ENCODE measurements at regions not wholly inside any gene's neighbourhood (a gene's known extent, or its start where the extent isn't known, plus 50 kb on each side); places are given as distances from the start of the nearest gene placed in this dataset.
"Not testable (repeated sequence)": the region's sequence is repeated elsewhere in the genome, so short reads cannot be mapped to it uniquely, and the experiment has no call there.

GRCh38 chr6:30807566-30807965 is 63.2 kb upstream of the IER3 start:
- DNase-seq (ENCODE audit: low read depth in 4 of 4, low spot score in 3 of 4), result not testable (repeated sequence)

- no peak for DNase-seq (ENCODE audit: low read depth in 4 of 4, low spot score in 3 of 4)
Measured at GRCh38 chr6:30806581-30807183, 62.3 kb upstream of the IER3 start.

GRCh38 chr6:30804333-30804732 is 60.0 kb upstream of the IER3 start:
- no peak for DNase-seq (ENCODE audit: low read depth in 4 of 4, low spot score in 3 of 4)

GRCh38 chr6:30802731-30803130 is 58.4 kb upstream of the IER3 start:
- DNase-seq (ENCODE audit: low read depth in 4 of 4, low spot score in 3 of 4), result no peak

GRCh38 chr6:30801950-30802349 is 57.6 kb upstream of the IER3 start:
- DNase-seq (ENCODE audit: low read depth in 4 of 4, low spot score in 3 of 4), result no peak

GRCh38 chr6:30800871-30801270 is 56.5 kb upstream of the IER3 start:
- peak in 1 of 4 donors; percentile 52 for DNase-seq (ENCODE audit: low read depth in 4 of 4, low spot score in 3 of 4)

GRCh38 chr6:30799210-30799609 is 54.9 kb upstream of the IER3 start:
- DNase-seq (ENCODE audit: low read depth in 4 of 4, low spot score in 3 of 4), result no peak

GRCh38 chr6:30798494-30798893 is 54.1 kb upstream of the IER3 start:
- no peak for DNase-seq (ENCODE audit: low read depth in 4 of 4, low spot score in 3 of 4)

- no peak for DNase-seq (ENCODE audit: low read depth in 4 of 4, low spot score in 3 of 4)
Measured at GRCh38 chr6:30795549-30796293, 51.4 kb upstream of the IER3 start.
